T-helper 2 cell treated with Interferon-gamma antibody and Interleukin-4, amounts not matched to agents 5 μg/mL and 100 μg/mL, for 36 hours (primary cell): ENCODE measurements at regions not wholly inside any gene's neighbourhood (a gene's known extent, or its start where the extent isn't known, plus 50 kb on each side); places are given as distances from the start of the nearest gene placed in this dataset.

Experiments used
- DNase-seq: peaks from one replicate; pipeline ENCODE4 v3.0.0; 2021; ENCODE audit warnings: low spot score
- H3K27ac Mint-ChIP-seq: one replicate; pipeline ENCODE4 v1.8.0; 2021; ENCODE audit warnings: mild to moderate bottlenecking, mixed read lengths
- H3K27me3 Mint-ChIP-seq: one replicate; pipeline ENCODE4 v1.8.0; 2021; ENCODE audit warnings: low read depth, mixed read lengths
- H3K36me3 Mint-ChIP-seq: one replicate; pipeline ENCODE4 v1.8.0; 2021; ENCODE audit warnings: low read depth, mixed read lengths
- H3K4me1 Mint-ChIP-seq: one replicate; pipeline ENCODE4 v1.8.0; 2021; ENCODE audit warnings: low read depth, mixed read lengths
- H3K4me3 Mint-ChIP-seq: one replicate; pipeline ENCODE4 v1.8.0; 2022; ENCODE audit warnings: mild to moderate bottlenecking, moderate library complexity, mixed read lengths
- H3K9me3 Mint-ChIP-seq: one replicate; pipeline ENCODE4 v1.8.0; 2021; ENCODE audit warnings: mixed read lengths

DNA sequence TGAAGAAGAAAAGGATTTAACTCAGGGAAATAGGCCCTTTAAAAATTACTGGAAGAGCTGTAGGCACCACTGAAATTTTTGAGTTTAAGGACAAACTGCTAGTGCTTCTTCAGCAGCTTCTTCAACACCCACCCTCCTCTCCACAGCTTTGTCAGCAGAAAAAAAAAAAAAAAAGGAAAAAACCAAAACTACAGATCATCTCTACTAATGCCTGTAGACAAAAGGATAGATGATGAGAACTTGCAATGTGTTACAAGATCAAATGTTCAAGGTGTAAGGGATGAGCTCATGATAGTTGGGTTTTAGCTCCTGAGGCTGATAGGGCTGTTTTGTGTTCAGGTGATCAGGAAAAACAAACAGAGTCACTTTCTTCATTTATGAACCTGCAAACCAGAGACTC, 55.2 kb upstream of the PREP start:
- Mint-ChIP-seq H3K4me1 (peaks cover 18% of the 10 kb centered on the region), H3K27me3 (peaks cover 47% of the 10 kb centered on the region), H3K27ac (no peak overlapping the region), H3K36me3 (no peaks in the 10 kb centered on the region), H3K9me3 (peaks cover 8% of the 10 kb centered on the region), H3K4me3 (no peak overlapping the region)
- DNase-seq = no peak

DNA sequence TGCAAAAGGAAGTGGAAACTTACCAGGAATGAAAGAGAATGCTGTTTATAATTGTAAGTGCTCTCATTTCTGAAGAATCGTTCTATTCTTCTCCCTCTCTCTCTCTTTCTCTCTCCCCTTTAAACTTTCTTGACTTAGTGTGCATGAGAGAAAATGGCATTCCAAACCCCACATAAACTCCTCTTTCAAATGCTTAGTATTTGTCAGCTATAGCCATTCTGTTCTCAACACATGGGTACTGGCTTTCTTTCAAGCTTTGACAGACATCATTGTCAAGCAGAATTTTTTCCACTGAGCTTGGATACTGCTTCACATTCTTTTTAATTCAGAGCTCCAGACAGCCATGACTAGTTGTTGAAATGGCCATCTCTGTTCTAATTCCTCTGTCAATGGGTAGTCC, 51.1 kb upstream of the PREP start:
- Mint-ChIP-seq H3K4me1 (peaks cover 21% of the 10 kb centered on the region), H3K36me3 (no peaks in the 10 kb centered on the region), H3K9me3 (peaks cover 8% of the 10 kb centered on the region), H3K27me3 (peaks cover 28% of the 10 kb centered on the region), H3K27ac (no peak overlapping the region), H3K4me3 (peak overlapping the region; percentile 28)
- no peak for DNase-seq

DNA sequence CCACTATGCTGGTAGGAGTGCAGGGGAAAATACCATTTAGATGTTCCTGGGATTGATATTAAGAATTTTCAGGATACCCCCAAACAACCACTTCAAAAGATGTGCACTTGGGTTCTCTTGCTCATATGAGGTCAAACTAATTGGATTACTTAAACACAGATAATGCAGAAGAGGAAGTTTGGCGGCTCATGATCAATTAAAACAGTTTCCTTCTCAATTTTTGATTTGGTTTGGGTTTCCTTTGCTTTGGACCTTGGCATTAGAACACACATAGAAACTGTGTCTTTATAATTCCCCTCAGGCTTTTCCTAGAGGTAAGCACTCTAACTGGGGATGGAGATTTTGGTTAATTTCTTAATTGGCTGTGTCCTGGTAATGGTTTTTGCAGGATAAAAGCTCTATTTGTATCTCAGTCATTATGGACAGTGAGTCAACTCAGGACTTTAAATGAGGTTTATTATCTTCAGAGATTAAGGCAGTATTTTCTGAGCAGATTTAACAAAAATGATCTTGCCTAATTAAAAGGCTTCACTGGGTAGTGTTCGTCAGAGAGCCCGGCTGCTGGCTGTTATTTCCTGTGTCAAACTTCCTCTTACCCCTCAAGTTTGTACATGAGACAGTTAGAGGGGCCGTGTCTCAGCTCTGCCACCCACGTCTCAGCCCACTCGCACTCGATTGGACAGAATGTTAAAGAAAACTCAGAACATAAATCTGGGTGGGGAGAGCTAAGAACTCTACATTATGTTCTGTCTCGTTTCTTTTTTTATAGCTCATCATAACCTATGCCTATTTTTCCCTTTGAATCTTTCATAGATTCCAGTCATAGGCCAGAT, 50.3 kb upstream of the PREP start:
- H3K4me3 Mint-ChIP-seq = peak overlapping the region; percentile 30
- H3K27ac Mint-ChIP-seq = no peak overlapping the region
- no peaks in the 10 kb centered on the region for H3K36me3 Mint-ChIP-seq
- no peak for DNase-seq
- peaks cover 21% of the 10 kb centered on the region for H3K4me1 Mint-ChIP-seq
- H3K27me3 Mint-ChIP-seq = peaks cover 22% of the 10 kb centered on the region
- H3K9me3 Mint-ChIP-seq = peaks cover 8% of the 10 kb centered on the region
